Gastrocnemius medialis (tissue), 4 donors: ENCODE measurements at regions not wholly inside any gene's neighbourhood (a gene's known extent, or its start where the extent isn't known, plus 50 kb on each side); places are given as distances from the start of the nearest gene placed in this dataset.

Experiments used
- ATAC-seq, 2 donors: fragments of 150-250 bp; one replicate each; pipeline ENCODE4 v1.9.1; 2016
- DNase-seq, 2 donors: peaks; one replicate each; pipeline ENCODE4 v3.0.0-alpha.2; 2019
- H3K27ac ChIP-seq, 4 donors: fragments of 200-600 bp; sonication (generic); 1 replicate in 1 of 4; 2 replicates in 3 of 4; pipeline ENCODE4 v1.5.1; 2016 to 2018; ENCODE audit warnings: mild to moderate bottlenecking in 2 of 4, moderate library complexity in 1 of 4
- H3K27me3 ChIP-seq, 3 donors: fragments of 200-600 bp; sonication (generic) in 2 of 3; 1 replicate in 1 of 3; 2 replicates in 2 of 3; pipeline versions ENCODE4 v1.5.1 to v1.6.0; 2016 to 2019; ENCODE audit warnings: mild to moderate bottlenecking in 1 of 3, moderate library complexity in 1 of 3
- H3K36me3 ChIP-seq, 2 donors: fragments of 200-600 bp; sonication (generic) in 1 of 2; one replicate each; pipeline ENCODE4 v1.5.1; 2017 to 2018
- H3K4me1 ChIP-seq, 2 donors: fragments of 200-600 bp; sonication (generic) in 1 of 2; one replicate each; pipeline ENCODE4 v1.5.1; 2016 to 2017; ENCODE audit warnings: mild to moderate bottlenecking in 2 of 2
- H3K4me3 ChIP-seq, 4 donors: fragments of 200-600 bp; sonication (generic) in 3 of 4; 1 replicate in 1 of 4; 2 replicates in 3 of 4; pipeline ENCODE4 v1.5.1; 2016 to 2019; ENCODE audit warnings: mild to moderate bottlenecking in 2 of 4
- H3K9me3 ChIP-seq, 3 donors: fragments of 200-600 bp; sonication (generic) in 2 of 3; 1 replicate in 1 of 3; 2 replicates in 2 of 3; pipeline ENCODE4 v1.5.1; 2016 to 2019
- POLR2A ChIP-seq, 2 donors: fragments of 450-650 bp; IDR thresholded peaks; one replicate each; pipeline ENCODE4 v1.6.1; 2017; ENCODE audit warnings: antibody characterized with exemption in 2 of 2, mild to moderate bottlenecking in 2 of 2, moderate library complexity in 2 of 2
- in situ Hi-C, 4 donors: fragments of 200-750 bp; cut with MboI; loops; one replicate each; pipeline versions ENCODE4 v1.15.0 to v1.8.0; 2017; ENCODE audit warnings: low sequenced_read_pairs in 4 of 4
- intact Hi-C: fragments of 100-400 bp; cut with DNase I; formaldehyde crosslinking; loops from one replicate; pipeline ENCODE4 v1.15.1; 2023; ENCODE audit warnings: low total_unique reads
- TF ChIP-seq, protein P1 (sequence below), 5 experiments: fragments of 450-650 bp in 3 of 5; fragments of 200-600 bp in 2 of 5; sonication (generic) in 2 of 5; IDR thresholded peaks in 4 of 5; conservative IDR thresholded peaks in 1 of 5; 1 replicate in 4 of 5; 2 replicates in 1 of 5; pipeline ENCODE4 v1.5.1; 2016 to 2019; ENCODE audit warnings: antibody characterized with exemption in 5 of 5, mild to moderate bottlenecking in 3 of 5, moderate library complexity in 3 of 5

DNA sequence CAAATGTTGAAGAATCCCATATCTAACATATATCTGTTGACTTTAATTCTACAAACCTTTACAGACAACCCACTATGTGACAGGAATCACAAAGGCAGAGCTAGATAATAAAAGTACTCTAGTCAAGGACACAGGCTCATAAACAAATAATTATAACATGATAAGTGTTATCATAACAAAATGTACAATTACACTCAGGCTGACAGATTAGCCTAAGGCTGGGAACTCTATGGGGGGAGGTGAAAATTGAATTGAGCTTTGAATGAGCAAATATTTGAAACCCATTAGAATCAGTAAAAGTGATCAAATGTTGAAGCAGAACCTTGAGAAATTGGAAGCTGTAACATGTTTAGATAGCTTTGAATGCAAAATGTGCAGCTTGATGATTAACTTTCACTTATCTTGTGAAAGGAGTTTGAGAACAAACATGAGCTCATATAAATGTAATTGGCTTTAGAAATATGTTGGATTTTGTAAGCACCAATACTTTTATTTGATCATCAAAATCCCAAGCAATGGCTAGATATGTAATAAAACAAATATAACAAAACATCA, 970.2 kb downstream of the SORCS3 start:
- TF ChIP-seq, protein P1, sequence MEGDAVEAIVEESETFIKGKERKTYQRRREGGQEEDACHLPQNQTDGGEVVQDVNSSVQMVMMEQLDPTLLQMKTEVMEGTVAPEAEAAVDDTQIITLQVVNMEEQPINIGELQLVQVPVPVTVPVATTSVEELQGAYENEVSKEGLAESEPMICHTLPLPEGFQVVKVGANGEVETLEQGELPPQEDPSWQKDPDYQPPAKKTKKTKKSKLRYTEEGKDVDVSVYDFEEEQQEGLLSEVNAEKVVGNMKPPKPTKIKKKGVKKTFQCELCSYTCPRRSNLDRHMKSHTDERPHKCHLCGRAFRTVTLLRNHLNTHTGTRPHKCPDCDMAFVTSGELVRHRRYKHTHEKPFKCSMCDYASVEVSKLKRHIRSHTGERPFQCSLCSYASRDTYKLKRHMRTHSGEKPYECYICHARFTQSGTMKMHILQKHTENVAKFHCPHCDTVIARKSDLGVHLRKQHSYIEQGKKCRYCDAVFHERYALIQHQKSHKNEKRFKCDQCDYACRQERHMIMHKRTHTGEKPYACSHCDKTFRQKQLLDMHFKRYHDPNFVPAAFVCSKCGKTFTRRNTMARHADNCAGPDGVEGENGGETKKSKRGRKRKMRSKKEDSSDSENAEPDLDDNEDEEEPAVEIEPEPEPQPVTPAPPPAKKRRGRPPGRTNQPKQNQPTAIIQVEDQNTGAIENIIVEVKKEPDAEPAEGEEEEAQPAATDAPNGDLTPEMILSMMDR (IDR thresholded peaks at IDR 0.05 in 4 of 5, conservative IDR thresholded peaks at IDR 0.05 in 1 of 5) = no peak
- no peak for TF ChIP-seq POLR2A (IDR thresholded peaks at IDR 0.05)
- intact Hi-C loops (no loop called here), in situ Hi-C loops (no loop called here)
- no peaks in the 10 kb centered on the region for H3K9me3 ChIP-seq
- H3K4me1 ChIP-seq = no peaks in the 10 kb centered on the region
- no peak for DNase-seq
- H3K4me3 ChIP-seq = no peak overlapping the region
- no peak for ATAC-seq
- H3K36me3 ChIP-seq = no peaks in the 10 kb centered on the region
- no peaks in the 10 kb centered on the region for H3K27me3 ChIP-seq
- no peak overlapping the region for H3K27ac ChIP-seq

DNA sequence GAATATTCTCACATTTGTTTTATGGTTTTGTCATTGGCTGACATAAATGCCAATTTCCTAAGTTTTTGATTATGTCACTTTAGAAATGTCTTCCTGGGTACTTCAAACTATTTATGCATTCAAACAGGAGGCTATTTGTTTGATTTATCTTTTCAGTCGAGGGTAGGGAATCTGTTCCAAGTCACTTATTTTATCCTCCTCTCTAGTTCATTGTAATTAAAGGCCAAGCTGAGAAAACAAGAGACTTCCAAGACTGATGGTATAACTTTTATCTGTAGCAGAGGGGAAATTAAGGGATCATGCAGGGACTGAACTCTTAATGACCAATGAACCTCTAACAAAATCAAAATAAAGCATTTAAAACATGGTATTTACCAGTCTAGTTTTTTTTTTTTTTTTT, 968.4 kb downstream of the SORCS3 start:
- in situ Hi-C loops = no loop called here

DNA sequence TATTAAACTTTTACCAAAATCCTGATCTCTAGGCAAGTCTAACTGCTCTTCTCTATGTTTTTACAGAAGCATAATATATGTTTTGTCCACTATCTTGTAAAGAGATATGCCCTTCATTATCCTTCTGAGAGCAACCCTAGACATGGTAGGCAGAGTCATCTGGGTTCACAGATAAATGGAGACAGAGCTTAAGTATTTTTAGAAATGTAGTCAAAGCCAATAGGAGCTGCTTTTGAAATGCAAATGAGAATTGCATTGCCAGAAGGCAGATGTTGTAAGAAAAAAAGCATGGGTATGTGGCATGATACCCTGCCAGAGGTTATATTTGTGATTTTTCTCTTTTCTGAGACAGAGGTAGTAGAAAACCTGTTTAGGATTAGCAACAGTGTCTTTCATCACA, 964.8 kb downstream of the SORCS3 start:
- in situ Hi-C loops = no loop called here
- Histone ChIP-seq H3K27me3 (no peaks in the 10 kb centered on the region), H3K9me3 (no peaks in the 10 kb centered on the region), H3K27ac (no peak overlapping the region), H3K36me3 (no peaks in the 10 kb centered on the region), H3K4me3 (no peak overlapping the region), H3K4me1 (no peaks in the 10 kb centered on the region)
- intact Hi-C loops = no loop called here
- DNase-seq = no peak
- no peak for TF ChIP-seq POLR2A (IDR thresholded peaks at IDR 0.05)
- TF ChIP-seq, protein P1 (IDR thresholded peaks at IDR 0.05 in 4 of 5, conservative IDR thresholded peaks at IDR 0.05 in 1 of 5) = no peak
- no peak for ATAC-seq

More for the DNA sequence above, 968.4 kb downstream of the SORCS3 start:
- H3K4me1 ChIP-seq = no peaks in the 10 kb centered on the region
- DNase-seq (no peak), ATAC-seq (no peak)
- no peak overlapping the region for H3K4me3 ChIP-seq
- H3K27ac ChIP-seq = no peak overlapping the region
- no peaks in the 10 kb centered on the region for H3K27me3 ChIP-seq
- no peaks in the 10 kb centered on the region for H3K9me3 ChIP-seq
- intact Hi-C loops = no loop called here
- no peak for TF ChIP-seq POLR2A (IDR thresholded peaks at IDR 0.05)
- TF ChIP-seq, protein P1 (IDR thresholded peaks at IDR 0.05 in 4 of 5, conservative IDR thresholded peaks at IDR 0.05 in 1 of 5) = no peak
- no peaks in the 10 kb centered on the region for H3K36me3 ChIP-seq

DNA sequence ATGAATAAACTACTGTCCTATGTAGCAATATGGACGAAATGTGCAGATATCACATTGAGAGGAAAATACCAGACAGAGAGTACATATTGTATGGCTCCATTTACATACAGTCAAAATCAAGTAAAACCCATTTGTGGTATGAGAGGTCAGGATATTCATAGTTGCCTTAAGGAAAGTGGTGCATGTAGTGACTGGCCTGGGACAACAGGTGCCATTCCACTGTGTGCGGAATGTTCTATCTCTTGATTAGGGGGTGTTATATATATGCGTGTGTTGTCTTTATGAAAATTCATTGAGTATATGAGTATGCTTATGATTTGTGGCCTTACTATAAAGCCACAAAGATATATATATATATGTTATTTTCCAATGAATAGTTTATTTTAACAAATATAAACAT, 964.0 kb downstream of the SORCS3 start:
- Histone ChIP-seq H3K36me3 (no peaks in the 10 kb centered on the region), H3K27ac (no peak overlapping the region), H3K4me1 (no peaks in the 10 kb centered on the region), H3K9me3 (no peaks in the 10 kb centered on the region), H3K27me3 (no peaks in the 10 kb centered on the region), H3K4me3 (no peak overlapping the region)
- intact Hi-C loops (no loop called here), in situ Hi-C loops (no loop called here)
- no peak for TF ChIP-seq POLR2A (IDR thresholded peaks at IDR 0.05)
- TF ChIP-seq, protein P1 (IDR thresholded peaks at IDR 0.05 in 4 of 5, conservative IDR thresholded peaks at IDR 0.05 in 1 of 5) = no peak
- DNase-seq = no peak
- ATAC-seq = no peak

DNA sequence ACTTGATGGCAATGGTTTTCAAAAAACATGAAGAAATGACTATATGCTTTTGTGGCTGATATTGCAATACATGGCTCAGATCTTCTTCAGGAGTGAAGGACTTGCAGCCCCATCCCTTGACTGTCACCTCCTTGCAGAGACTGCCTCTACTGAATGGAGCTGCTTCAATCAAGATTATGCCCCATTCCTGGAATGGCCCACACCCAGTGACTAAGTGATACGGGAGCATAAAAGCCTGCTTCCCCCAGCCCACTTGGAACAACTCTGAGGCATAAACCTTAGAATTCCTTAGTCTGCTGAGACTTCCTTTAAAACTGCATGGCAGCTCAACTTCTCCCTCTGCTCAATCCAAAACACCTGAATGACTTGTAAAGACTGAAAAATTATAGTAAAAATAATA, 957.1 kb downstream of the SORCS3 start:
- Histone ChIP-seq H3K27ac (no peak overlapping the region), H3K4me1 (no peaks in the 10 kb centered on the region), H3K27me3 (no peaks in the 10 kb centered on the region), H3K4me3 (no peak overlapping the region), H3K36me3 (no peaks in the 10 kb centered on the region), H3K9me3 (no peaks in the 10 kb centered on the region)
- no peak for ATAC-seq
- TF ChIP-seq, protein P1 (IDR thresholded peaks at IDR 0.05 in 4 of 5, conservative IDR thresholded peaks at IDR 0.05 in 1 of 5) = no peak
- no peak for TF ChIP-seq POLR2A (IDR thresholded peaks at IDR 0.05)
- in situ Hi-C loops = no loop called here
- intact Hi-C loops = no loop called here
- DNase-seq = no peak
